8988T (cell line): ENCODE measurements at regions not wholly inside any gene's neighbourhood (a gene's known extent, or its start where the extent isn't known, plus 50 kb on each side); places are given as distances from the start of the nearest gene placed in this dataset.
"Not testable (repeated sequence)": the region's sequence is repeated elsewhere in the genome, so short reads cannot be mapped to it uniquely, and the experiment has no call there.

Source experiments
- DNase-seq: peaks from one replicate; pipeline ENCODE4 v3.0.0; 2011

GRCh38 chr4:159950707-159951106 lies 847.8 kb downstream of the RAPGEF2 start:
- DNase-seq = no peak

GRCh38 chr4:159966746-159967145 lies 863.9 kb downstream of the RAPGEF2 start:
- no peak for DNase-seq

- DNase-seq = not testable (repeated sequence)
Observed at GRCh38 chr4:159976871-159977482, 874.1 kb downstream of the RAPGEF2 start.

GRCh38 chr4:159977907-159978617 lies 875.2 kb downstream of the RAPGEF2 start:
- DNase-seq = no peak

- no peak for DNase-seq
Observed at GRCh38 chr4:159979351-159979750, 876.5 kb downstream of the RAPGEF2 start.

GRCh38 chr4:159979953-159980352 lies 877.1 kb downstream of the RAPGEF2 start:
- DNase-seq = no peak

GRCh38 chr4:159980826-159981468 lies 878.1 kb downstream of the RAPGEF2 start:
- no peak for DNase-seq

GRCh38 chr4:159981469-159981856 lies 878.6 kb downstream of the RAPGEF2 start:
- DNase-seq = no peak

- no peak for DNase-seq
Observed at GRCh38 chr4:159983082-159983481, 880.2 kb downstream of the RAPGEF2 start.

GRCh38 chr4:160009656-160010493 lies 907.0 kb downstream of the RAPGEF2 start:
- DNase-seq = no peak

- no peak for DNase-seq
Observed at GRCh38 chr4:160019936-160020335, 917.1 kb downstream of the RAPGEF2 start.

- no peak for DNase-seq
Observed at GRCh38 chr4:160020804-160021203, 917.9 kb downstream of the RAPGEF2 start.

- DNase-seq = no peak
Observed at GRCh38 chr4:160021870-160022269, 919.0 kb downstream of the RAPGEF2 start.

- DNase-seq = no peak
Observed at GRCh38 chr4:160026721-160027120, 923.8 kb downstream of the RAPGEF2 start.

- no peak for DNase-seq
Observed at GRCh38 chr4:160034501-160034900, 931.6 kb downstream of the RAPGEF2 start.

GRCh38 chr4:160038615-160039014 lies 935.7 kb downstream of the RAPGEF2 start:
- DNase-seq = no peak

GRCh38 chr4:160044693-160045092 lies 941.8 kb downstream of the RAPGEF2 start:
- DNase-seq = no peak

- no peak for DNase-seq
Observed at GRCh38 chr4:160082432-160083207, 979.7 kb downstream of the RAPGEF2 start.

GRCh38 chr4:160091631-160092030 lies 988.8 kb downstream of the RAPGEF2 start:
- DNase-seq = no peak

GRCh38 chr4:160100316-160100715 lies 997.4 kb downstream of the RAPGEF2 start:
- no peak for DNase-seq

- DNase-seq = no peak
Observed at GRCh38 chr4:160110891-160111290, 1008.0 kb downstream of the RAPGEF2 start.

GRCh38 chr4:160117686-160118085 lies 1014.8 kb downstream of the RAPGEF2 start:
- no peak for DNase-seq
